Suprapubic skin (tissue), 4 donors: ENCODE measurements at regions not wholly inside any gene's neighbourhood (a gene's known extent, or its start where the extent isn't known, plus 50 kb on each side); places are given as distances from the start of the nearest gene placed in this dataset.

Experiments used
- CTCF ChIP-seq, 2 donors: fragments of 200-600 bp in 1 of 2; fragments of 450-650 bp in 1 of 2; sonication (generic) in 1 of 2; IDR thresholded peaks; one replicate each; pipeline ENCODE4 v1.5.1; 2016 to 2019; ENCODE audit warnings: antibody characterized with exemption in 2 of 2, mild to moderate bottlenecking in 1 of 2, moderate library complexity in 1 of 2
- EP300 ChIP-seq: sonication (generic); formaldehyde crosslinking; IDR thresholded peaks from one replicate; pipeline ENCODE4 v1.6.1; 2017; ENCODE audit warnings: antibody characterized with exemption
- POLR2A ChIP-seq, 2 donors: fragments of 450-650 bp; IDR thresholded peaks; one replicate each; pipeline ENCODE4 v1.6.1; 2017; ENCODE audit warnings: antibody characterized with exemption in 2 of 2, mild to moderate bottlenecking in 2 of 2, moderate library complexity in 2 of 2
- POLR2AphosphoS5 ChIP-seq, 3 donors: sonication (generic); formaldehyde crosslinking; IDR thresholded peaks; one replicate each; pipeline ENCODE4 v1.6.1; 2017; ENCODE audit warnings: antibody characterized with exemption in 3 of 3

- TF ChIP-seq CTCF (IDR thresholded peaks at IDR 0.05) (no peak), POLR2A (IDR thresholded peaks at IDR 0.05) (no peak), EP300 (no peak), POLR2AphosphoS5 (IDR thresholded peaks at IDR 0.05) (no peak)
Measured at GRCh38 chr16:16989368-16989767, 481.4 kb downstream of the XYLT1 start.
